ENCODE measurements at regions not wholly inside any gene's neighbourhood (a gene's known extent, or its start where the extent isn't known, plus 50 kb on each side); places are given as distances from the start of the nearest gene placed in this dataset.

DNA sequence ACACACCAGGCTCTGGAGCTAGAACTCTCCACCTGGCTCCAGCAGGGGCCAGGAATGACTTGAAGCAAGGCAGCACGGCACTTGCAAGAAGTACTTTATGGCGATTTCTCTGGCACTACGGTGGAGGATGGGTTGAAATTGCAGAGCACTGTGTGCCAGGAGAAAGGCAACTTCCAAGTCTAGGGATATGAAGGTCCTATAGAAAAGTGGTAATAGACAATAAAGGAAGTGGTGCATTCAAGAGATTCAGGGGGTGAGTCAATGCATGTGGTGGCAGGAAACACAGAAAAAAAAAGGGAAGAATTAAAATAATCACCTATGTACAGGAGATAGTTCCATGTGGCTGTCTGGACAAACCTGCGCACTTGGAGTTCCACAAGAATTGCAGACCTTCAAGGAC lies 240.3 kb upstream of the DYNLRB2 start:
- TF ChIP-seq FOXK1 (CRISPR knock-in tag; IDR thresholded peaks at IDR 0.05) = no peak
- TF ChIP-seq, protein P1, sequence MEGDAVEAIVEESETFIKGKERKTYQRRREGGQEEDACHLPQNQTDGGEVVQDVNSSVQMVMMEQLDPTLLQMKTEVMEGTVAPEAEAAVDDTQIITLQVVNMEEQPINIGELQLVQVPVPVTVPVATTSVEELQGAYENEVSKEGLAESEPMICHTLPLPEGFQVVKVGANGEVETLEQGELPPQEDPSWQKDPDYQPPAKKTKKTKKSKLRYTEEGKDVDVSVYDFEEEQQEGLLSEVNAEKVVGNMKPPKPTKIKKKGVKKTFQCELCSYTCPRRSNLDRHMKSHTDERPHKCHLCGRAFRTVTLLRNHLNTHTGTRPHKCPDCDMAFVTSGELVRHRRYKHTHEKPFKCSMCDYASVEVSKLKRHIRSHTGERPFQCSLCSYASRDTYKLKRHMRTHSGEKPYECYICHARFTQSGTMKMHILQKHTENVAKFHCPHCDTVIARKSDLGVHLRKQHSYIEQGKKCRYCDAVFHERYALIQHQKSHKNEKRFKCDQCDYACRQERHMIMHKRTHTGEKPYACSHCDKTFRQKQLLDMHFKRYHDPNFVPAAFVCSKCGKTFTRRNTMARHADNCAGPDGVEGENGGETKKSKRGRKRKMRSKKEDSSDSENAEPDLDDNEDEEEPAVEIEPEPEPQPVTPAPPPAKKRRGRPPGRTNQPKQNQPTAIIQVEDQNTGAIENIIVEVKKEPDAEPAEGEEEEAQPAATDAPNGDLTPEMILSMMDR (IDR thresholded peaks at IDR 0.05) = no peak
- TF ChIP-seq, protein P2, sequence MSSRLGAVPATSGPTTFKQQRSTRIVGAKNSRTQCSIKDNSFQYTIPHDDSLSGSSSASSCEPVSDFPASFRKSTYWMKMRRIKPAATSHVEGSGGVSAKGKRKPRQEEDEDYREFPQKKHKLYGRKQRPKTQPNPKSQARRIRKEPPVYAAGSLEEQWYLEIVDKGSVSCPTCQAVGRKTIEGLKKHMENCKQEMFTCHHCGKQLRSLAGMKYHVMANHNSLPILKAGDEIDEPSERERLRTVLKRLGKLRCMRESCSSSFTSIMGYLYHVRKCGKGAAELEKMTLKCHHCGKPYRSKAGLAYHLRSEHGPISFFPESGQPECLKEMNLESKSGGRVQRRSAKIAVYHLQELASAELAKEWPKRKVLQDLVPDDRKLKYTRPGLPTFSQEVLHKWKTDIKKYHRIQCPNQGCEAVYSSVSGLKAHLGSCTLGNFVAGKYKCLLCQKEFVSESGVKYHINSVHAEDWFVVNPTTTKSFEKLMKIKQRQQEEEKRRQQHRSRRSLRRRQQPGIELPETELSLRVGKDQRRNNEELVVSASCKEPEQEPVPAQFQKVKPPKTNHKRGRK (CRISPR knock-in tag; IDR thresholded peaks at IDR 0.05; ENCODE audit: borderline replicate concordance) = no peak
- TF ChIP-seq TEAD4 (CRISPR knock-in tag; IDR thresholded peaks at IDR 0.05) = no peak
- TF ChIP-seq, protein P3, sequence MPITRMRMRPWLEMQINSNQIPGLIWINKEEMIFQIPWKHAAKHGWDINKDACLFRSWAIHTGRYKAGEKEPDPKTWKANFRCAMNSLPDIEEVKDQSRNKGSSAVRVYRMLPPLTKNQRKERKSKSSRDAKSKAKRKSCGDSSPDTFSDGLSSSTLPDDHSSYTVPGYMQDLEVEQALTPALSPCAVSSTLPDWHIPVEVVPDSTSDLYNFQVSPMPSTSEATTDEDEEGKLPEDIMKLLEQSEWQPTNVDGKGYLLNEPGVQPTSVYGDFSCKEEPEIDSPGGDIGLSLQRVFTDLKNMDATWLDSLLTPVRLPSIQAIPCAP (CRISPR knock-in tag; IDR thresholded peaks at IDR 0.05) = no peak
- TF ChIP-seq, protein P4, sequence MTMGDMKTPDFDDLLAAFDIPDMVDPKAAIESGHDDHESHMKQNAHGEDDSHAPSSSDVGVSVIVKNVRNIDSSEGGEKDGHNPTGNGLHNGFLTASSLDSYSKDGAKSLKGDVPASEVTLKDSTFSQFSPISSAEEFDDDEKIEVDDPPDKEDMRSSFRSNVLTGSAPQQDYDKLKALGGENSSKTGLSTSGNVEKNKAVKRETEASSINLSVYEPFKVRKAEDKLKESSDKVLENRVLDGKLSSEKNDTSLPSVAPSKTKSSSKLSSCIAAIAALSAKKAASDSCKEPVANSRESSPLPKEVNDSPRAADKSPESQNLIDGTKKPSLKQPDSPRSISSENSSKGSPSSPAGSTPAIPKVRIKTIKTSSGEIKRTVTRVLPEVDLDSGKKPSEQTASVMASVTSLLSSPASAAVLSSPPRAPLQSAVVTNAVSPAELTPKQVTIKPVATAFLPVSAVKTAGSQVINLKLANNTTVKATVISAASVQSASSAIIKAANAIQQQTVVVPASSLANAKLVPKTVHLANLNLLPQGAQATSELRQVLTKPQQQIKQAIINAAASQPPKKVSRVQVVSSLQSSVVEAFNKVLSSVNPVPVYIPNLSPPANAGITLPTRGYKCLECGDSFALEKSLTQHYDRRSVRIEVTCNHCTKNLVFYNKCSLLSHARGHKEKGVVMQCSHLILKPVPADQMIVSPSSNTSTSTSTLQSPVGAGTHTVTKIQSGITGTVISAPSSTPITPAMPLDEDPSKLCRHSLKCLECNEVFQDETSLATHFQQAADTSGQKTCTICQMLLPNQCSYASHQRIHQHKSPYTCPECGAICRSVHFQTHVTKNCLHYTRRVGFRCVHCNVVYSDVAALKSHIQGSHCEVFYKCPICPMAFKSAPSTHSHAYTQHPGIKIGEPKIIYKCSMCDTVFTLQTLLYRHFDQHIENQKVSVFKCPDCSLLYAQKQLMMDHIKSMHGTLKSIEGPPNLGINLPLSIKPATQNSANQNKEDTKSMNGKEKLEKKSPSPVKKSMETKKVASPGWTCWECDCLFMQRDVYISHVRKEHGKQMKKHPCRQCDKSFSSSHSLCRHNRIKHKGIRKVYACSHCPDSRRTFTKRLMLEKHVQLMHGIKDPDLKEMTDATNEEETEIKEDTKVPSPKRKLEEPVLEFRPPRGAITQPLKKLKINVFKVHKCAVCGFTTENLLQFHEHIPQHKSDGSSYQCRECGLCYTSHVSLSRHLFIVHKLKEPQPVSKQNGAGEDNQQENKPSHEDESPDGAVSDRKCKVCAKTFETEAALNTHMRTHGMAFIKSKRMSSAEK (CRISPR knock-in tag; IDR thresholded peaks at IDR 0.05; ENCODE audit: borderline replicate concordance) = no peak
- TF ChIP-seq, protein P5, sequence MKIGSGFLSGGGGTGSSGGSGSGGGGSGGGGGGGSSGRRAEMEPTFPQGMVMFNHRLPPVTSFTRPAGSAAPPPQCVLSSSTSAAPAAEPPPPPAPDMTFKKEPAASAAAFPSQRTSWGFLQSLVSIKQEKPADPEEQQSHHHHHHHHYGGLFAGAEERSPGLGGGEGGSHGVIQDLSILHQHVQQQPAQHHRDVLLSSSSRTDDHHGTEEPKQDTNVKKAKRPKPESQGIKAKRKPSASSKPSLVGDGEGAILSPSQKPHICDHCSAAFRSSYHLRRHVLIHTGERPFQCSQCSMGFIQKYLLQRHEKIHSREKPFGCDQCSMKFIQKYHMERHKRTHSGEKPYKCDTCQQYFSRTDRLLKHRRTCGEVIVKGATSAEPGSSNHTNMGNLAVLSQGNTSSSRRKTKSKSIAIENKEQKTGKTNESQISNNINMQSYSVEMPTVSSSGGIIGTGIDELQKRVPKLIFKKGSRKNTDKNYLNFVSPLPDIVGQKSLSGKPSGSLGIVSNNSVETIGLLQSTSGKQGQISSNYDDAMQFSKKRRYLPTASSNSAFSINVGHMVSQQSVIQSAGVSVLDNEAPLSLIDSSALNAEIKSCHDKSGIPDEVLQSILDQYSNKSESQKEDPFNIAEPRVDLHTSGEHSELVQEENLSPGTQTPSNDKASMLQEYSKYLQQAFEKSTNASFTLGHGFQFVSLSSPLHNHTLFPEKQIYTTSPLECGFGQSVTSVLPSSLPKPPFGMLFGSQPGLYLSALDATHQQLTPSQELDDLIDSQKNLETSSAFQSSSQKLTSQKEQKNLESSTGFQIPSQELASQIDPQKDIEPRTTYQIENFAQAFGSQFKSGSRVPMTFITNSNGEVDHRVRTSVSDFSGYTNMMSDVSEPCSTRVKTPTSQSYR (CRISPR knock-in tag; IDR thresholded peaks at IDR 0.05) = no peak
- TF ChIP-seq, protein P6, sequence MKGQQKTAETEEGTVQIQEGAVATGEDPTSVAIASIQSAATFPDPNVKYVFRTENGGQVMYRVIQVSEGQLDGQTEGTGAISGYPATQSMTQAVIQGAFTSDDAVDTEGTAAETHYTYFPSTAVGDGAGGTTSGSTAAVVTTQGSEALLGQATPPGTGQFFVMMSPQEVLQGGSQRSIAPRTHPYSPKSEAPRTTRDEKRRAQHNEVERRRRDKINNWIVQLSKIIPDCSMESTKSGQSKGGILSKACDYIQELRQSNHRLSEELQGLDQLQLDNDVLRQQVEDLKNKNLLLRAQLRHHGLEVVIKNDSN (CRISPR knock-in tag; IDR thresholded peaks at IDR 0.05) = no peak
- TF ChIP-seq SP1 (CRISPR knock-in tag; conservative IDR thresholded peaks at IDR 0.05) = no peak
- TF ChIP-seq ATF1 (CRISPR knock-in tag; IDR thresholded peaks at IDR 0.05) = no peak
- TF ChIP-seq, protein P7, sequence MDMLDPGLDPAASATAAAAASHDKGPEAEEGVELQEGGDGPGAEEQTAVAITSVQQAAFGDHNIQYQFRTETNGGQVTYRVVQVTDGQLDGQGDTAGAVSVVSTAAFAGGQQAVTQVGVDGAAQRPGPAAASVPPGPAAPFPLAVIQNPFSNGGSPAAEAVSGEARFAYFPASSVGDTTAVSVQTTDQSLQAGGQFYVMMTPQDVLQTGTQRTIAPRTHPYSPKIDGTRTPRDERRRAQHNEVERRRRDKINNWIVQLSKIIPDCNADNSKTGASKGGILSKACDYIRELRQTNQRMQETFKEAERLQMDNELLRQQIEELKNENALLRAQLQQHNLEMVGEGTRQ (CRISPR knock-in tag; IDR thresholded peaks at IDR 0.05) = no peak

Measured in WTC11 (cell line).